OCI-LY7 (cell line): ENCODE measurements at regions not wholly inside any gene's neighbourhood (a gene's known extent, or its start where the extent isn't known, plus 50 kb on each side); places are given as distances from the start of the nearest gene placed in this dataset.

ENCODE experiments used
- BruUV-seq: library from RNA; stranded (reverse); fragments of 400-500 nt; replicated peaks from 2 replicates; lab custom pipeline; 2021; lab: Mats Ljungman, UMichigan
- CTCF ChIA-PET: fragments of 300-600 bp; sonication (Branson Sonifier 250); formaldehyde crosslinking; loops from one replicate; lab custom pipeline; 2022; ENCODE audit warnings: antibody characterized with exemption; ENCODE audit not compliant: unreplicated experiment; lab: Charles Lee
- POLR2A ChIA-PET: fragments of 300-600 bp; sonication (Branson Sonifier 250); formaldehyde crosslinking; loops from one replicate; lab custom pipeline; 2022; ENCODE audit warnings: antibody characterized with exemption; lab: Charles Lee
- DNase-seq: peaks from one replicate; pipeline ENCODE4 v3.0.0-alpha.2; 2015; ENCODE audit warnings: low spot score
- H2AFZ ChIP-seq: fragments of 200-600 bp; sonication (generic), shearing (Covaris generic); 2 replicates; pipeline ENCODE4 v1.6.1; 2014; ENCODE audit warnings: mild to moderate bottlenecking, antibody characterized with exemption, low read length, moderate library complexity
- H3K27ac ChIP-seq: fragments of 200-600 bp; sonication (generic); 2 replicates; pipeline ENCODE4 v1.5.1; 2014; ENCODE audit warnings: mixed run types, low read depth, mild to moderate bottlenecking, moderate library complexity, low read length, inconsistent platforms; ENCODE audit not compliant: poor library complexity, severe bottlenecking
- H3K36me3 ChIP-seq: fragments of 200-600 bp; sonication (generic); 2 replicates; pipeline ENCODE4 v1.6.1; 2014; ENCODE audit warnings: mild to moderate bottlenecking, antibody characterized with exemption, low read length, moderate library complexity, mixed read lengths; ENCODE audit not compliant: insufficient read depth
- H3K4me1 ChIP-seq: fragments of 200-600 bp; sonication (generic); 2 replicates; pipeline ENCODE4 v1.5.1; 2014; ENCODE audit warnings: mild to moderate bottlenecking, low read length; ENCODE audit not compliant: insufficient read depth, poor library complexity, severe bottlenecking
- H3K4me2 ChIP-seq: fragments of 200-600 bp; sonication (generic); 2 replicates; pipeline ENCODE4 v1.6.1; 2014; ENCODE audit warnings: mild to moderate bottlenecking, low read length
- H3K4me3 ChIP-seq: fragments of 200-600 bp; sonication (generic); 2 replicates; pipeline ENCODE4 v1.5.1; 2014; ENCODE audit warnings: mild to moderate bottlenecking, low read depth, low read length; ENCODE audit not compliant: poor library complexity, severe bottlenecking
- H3K79me2 ChIP-seq: fragments of 200-600 bp; sonication (generic); 2 replicates; pipeline ENCODE4 v1.6.1; 2016; ENCODE audit warnings: low read depth, mild to moderate bottlenecking, low read length, moderate library complexity, mixed read lengths; ENCODE audit not compliant: insufficient read depth
- H3K9me2 ChIP-seq: fragments of 200-600 bp; sonication (generic); 2 replicates; pipeline ENCODE4 v1.6.1; 2016; ENCODE audit warnings: mild to moderate bottlenecking, low read length, mixed read lengths; ENCODE audit not compliant: insufficient read depth
- H3K9me3 ChIP-seq: fragments of 200-600 bp; sonication (generic); 2 replicates; pipeline ENCODE4 v1.6.1; 2014; ENCODE audit warnings: mild to moderate bottlenecking, mixed run types, low read length, mixed read lengths
- H4K20me1 ChIP-seq: fragments of 200-600 bp; sonication (generic); 2 replicates; pipeline ENCODE4 v1.6.1; 2014; ENCODE audit warnings: mild to moderate bottlenecking, antibody characterized with exemption, low read length, moderate library complexity, mixed read lengths; ENCODE audit not compliant: insufficient read depth
- CTCF ChIP-seq: fragments of 200-600 bp; sonication (generic); conservative IDR thresholded peaks from 2 replicates; pipeline ENCODE4 v1.5.1; 2014; ENCODE audit warnings: mild to moderate bottlenecking, antibody characterized with exemption, low read length, moderate library complexity, mixed read lengths
- EZH2phosphoT487 ChIP-seq: fragments of 200-600 bp; sonication (generic); IDR thresholded peaks from 2 replicates; pipeline ENCODE4 v1.6.1; 2018; ENCODE audit warnings: low read depth, borderline replicate concordance, mild to moderate bottlenecking, mixed run types, antibody characterized with exemption, low read length, moderate library complexity, mixed read lengths
- intact Hi-C: fragments of 100-400 bp; cut with micrococcal nuclease; formaldehyde crosslinking; loops from one replicate; pipeline ENCODE4 v1.10.0; 2022; ENCODE audit not compliant: unreplicated experiment

GRCh38 chr4:112865443-112865842, 184.0 kb upstream of the ANK2 start:
- Histone ChIP-seq H3K27ac (no peak overlapping the region), H4K20me1 (no peaks in the 10 kb centered on the region), H3K36me3 (no peaks in the 10 kb centered on the region), H2AFZ (no peak overlapping the region), H3K4me2 (no peak overlapping the region), H3K4me1 (no peaks in the 10 kb centered on the region), H3K9me2 (no peaks in the 10 kb centered on the region), H3K4me3 (no peak overlapping the region), H3K79me2 (no peaks in the 10 kb centered on the region), H3K9me3 (no peaks in the 10 kb centered on the region)
- intact Hi-C loops = no loop called here
- DNase-seq = no peak
- no TSS peak for BruUV-seq
- ChIA-PET CTCF (no interaction called here), POLR2A (interaction anchor here (0.6 kb wide), 1 partner anchor 146 kb away, joined by 3 read pairs; no protein-coding TSS in a partner anchor)
- TF ChIP-seq CTCF (no peak), EZH2phosphoT487 (no peak)

- no peak for DNase-seq
- no peak overlapping the region for H3K4me2 ChIP-seq
- no peak for TF ChIP-seq EZH2phosphoT487
- no peak for TF ChIP-seq CTCF
- H3K4me1 ChIP-seq = no peaks in the 10 kb centered on the region
- no peak overlapping the region for H3K4me3 ChIP-seq
- H4K20me1 ChIP-seq = no peaks in the 10 kb centered on the region
- H3K36me3 ChIP-seq = no peaks in the 10 kb centered on the region
- CTCF ChIA-PET = no interaction called here
- intact Hi-C loops = no loop called here
- BruUV-seq = no TSS peak
- POLR2A ChIA-PET = no interaction called here
- no peaks in the 10 kb centered on the region for H3K9me3 ChIP-seq
- no peak overlapping the region for H3K27ac ChIP-seq
- H2AFZ ChIP-seq = no peak overlapping the region
- no peaks in the 10 kb centered on the region for H3K9me2 ChIP-seq
- H3K79me2 ChIP-seq = no peaks in the 10 kb centered on the region
These were observed 173.1 kb upstream of the ANK2 start for GRCh38 chr4:112876316-112876715.

GRCh38 chr4:112881842-112882241, 167.6 kb upstream of the ANK2 start:
- BruUV-seq = no TSS peak
- ChIA-PET CTCF (no interaction called here), POLR2A (interaction anchor here (0.7 to 2.2 kb wide), 2 partner anchors 10 to 886 kb away, joined by 4 to 6 read pairs; no protein-coding TSS in a partner anchor)
- no peak overlapping the region for H3K4me2 ChIP-seq
- TF ChIP-seq EZH2phosphoT487 (no peak), CTCF (no peak)
- DNase-seq = no peak
- no peaks in the 10 kb centered on the region for H3K36me3 ChIP-seq
- intact Hi-C loops = no loop called here
- no peaks in the 10 kb centered on the region for H3K4me1 ChIP-seq
- H3K9me3 ChIP-seq = no peaks in the 10 kb centered on the region
- H3K79me2 ChIP-seq = no peaks in the 10 kb centered on the region
- H4K20me1 ChIP-seq = no peaks in the 10 kb centered on the region
- H2AFZ ChIP-seq = no peak overlapping the region
- H3K9me2 ChIP-seq = no peaks in the 10 kb centered on the region
- no peak overlapping the region for H3K27ac ChIP-seq
- H3K4me3 ChIP-seq = no peak overlapping the region
